MM.1S (cell line): ENCODE measurements at regions not wholly inside any gene's neighbourhood (a gene's known extent, or its start where the extent isn't known, plus 50 kb on each side); places are given as distances from the start of the nearest gene placed in this dataset.

Source experiments
- EZH2 ChIP-seq: fragments of 300-600 bp; sonication (generic); optimal IDR thresholded peaks from 2 replicates; pipeline ENCODE3; 2017; ENCODE audit warnings: low read depth, mild to moderate bottlenecking, antibody characterized with exemption, low read length, mixed read lengths
- TF ChIP-seq, protein P1 (sequence below): fragments of 300-600 bp; sonication (generic); IDR thresholded peaks from 2 replicates; pipeline ENCODE4 v1.5.1; 2016; ENCODE audit warnings: antibody characterized with exemption, low read length, mixed read lengths

- no peak for TF ChIP-seq EZH2
- TF ChIP-seq, protein P1, sequence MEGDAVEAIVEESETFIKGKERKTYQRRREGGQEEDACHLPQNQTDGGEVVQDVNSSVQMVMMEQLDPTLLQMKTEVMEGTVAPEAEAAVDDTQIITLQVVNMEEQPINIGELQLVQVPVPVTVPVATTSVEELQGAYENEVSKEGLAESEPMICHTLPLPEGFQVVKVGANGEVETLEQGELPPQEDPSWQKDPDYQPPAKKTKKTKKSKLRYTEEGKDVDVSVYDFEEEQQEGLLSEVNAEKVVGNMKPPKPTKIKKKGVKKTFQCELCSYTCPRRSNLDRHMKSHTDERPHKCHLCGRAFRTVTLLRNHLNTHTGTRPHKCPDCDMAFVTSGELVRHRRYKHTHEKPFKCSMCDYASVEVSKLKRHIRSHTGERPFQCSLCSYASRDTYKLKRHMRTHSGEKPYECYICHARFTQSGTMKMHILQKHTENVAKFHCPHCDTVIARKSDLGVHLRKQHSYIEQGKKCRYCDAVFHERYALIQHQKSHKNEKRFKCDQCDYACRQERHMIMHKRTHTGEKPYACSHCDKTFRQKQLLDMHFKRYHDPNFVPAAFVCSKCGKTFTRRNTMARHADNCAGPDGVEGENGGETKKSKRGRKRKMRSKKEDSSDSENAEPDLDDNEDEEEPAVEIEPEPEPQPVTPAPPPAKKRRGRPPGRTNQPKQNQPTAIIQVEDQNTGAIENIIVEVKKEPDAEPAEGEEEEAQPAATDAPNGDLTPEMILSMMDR = no peak
Observed at GRCh38 chr2:147438882-147439281, 405.9 kb upstream of the ACVR2A start.
